Gastrocnemius medialis (tissue), 4 donors: ENCODE measurements at regions not wholly inside any gene's neighbourhood (a gene's known extent, or its start where the extent isn't known, plus 50 kb on each side); places are given as distances from the start of the nearest gene placed in this dataset.

ENCODE experiments used
- POLR2A ChIP-seq, 2 donors: fragments of 450-650 bp; IDR thresholded peaks; one replicate each; pipeline ENCODE4 v1.6.1; 2017; ENCODE audit warnings: antibody characterized with exemption in 2 of 2, mild to moderate bottlenecking in 2 of 2, moderate library complexity in 2 of 2
- TF ChIP-seq, protein P1 (sequence below), 5 experiments: fragments of 450-650 bp in 3 of 5; fragments of 200-600 bp in 2 of 5; sonication (generic) in 2 of 5; IDR thresholded peaks in 4 of 5; conservative IDR thresholded peaks in 1 of 5; 1 replicate in 4 of 5; 2 replicates in 1 of 5; pipeline ENCODE4 v1.5.1; 2016 to 2019; ENCODE audit warnings: antibody characterized with exemption in 5 of 5, mild to moderate bottlenecking in 3 of 5, moderate library complexity in 3 of 5

GRCh38 chr3:45283471-45283870 lies 57.4 kb upstream of the TMEM158 start:
- no peak for TF ChIP-seq POLR2A (IDR thresholded peaks at IDR 0.05)
- TF ChIP-seq, protein P1, sequence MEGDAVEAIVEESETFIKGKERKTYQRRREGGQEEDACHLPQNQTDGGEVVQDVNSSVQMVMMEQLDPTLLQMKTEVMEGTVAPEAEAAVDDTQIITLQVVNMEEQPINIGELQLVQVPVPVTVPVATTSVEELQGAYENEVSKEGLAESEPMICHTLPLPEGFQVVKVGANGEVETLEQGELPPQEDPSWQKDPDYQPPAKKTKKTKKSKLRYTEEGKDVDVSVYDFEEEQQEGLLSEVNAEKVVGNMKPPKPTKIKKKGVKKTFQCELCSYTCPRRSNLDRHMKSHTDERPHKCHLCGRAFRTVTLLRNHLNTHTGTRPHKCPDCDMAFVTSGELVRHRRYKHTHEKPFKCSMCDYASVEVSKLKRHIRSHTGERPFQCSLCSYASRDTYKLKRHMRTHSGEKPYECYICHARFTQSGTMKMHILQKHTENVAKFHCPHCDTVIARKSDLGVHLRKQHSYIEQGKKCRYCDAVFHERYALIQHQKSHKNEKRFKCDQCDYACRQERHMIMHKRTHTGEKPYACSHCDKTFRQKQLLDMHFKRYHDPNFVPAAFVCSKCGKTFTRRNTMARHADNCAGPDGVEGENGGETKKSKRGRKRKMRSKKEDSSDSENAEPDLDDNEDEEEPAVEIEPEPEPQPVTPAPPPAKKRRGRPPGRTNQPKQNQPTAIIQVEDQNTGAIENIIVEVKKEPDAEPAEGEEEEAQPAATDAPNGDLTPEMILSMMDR (IDR thresholded peaks at IDR 0.05 in 4 of 5, conservative IDR thresholded peaks at IDR 0.05 in 1 of 5), result no peak
